ENCODE measurements at regions not wholly inside any gene's neighbourhood (a gene's known extent, or its start where the extent isn't known, plus 50 kb on each side); places are given as distances from the start of the nearest gene placed in this dataset.

DNA sequence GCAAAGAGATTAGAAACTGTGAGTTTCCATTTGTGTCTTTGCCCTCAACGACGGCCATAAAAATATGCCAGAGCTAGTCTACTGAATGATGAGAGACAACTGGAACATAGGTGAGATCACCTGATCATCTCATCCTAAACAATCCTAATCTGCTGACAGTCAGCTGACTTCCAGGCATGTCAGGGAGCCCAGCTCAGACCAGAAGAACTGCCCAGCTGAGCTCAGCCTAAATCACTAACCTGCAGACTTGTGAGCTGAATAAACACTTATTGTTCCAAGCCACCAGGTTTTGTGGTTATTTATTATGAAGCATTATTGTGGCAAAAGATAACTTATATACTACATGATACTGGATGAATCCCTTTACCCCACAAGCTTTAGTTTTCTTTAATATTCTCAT is 118.9 kb upstream of the PLEKHG7 start:
- TF ChIP-seq, protein P1, sequence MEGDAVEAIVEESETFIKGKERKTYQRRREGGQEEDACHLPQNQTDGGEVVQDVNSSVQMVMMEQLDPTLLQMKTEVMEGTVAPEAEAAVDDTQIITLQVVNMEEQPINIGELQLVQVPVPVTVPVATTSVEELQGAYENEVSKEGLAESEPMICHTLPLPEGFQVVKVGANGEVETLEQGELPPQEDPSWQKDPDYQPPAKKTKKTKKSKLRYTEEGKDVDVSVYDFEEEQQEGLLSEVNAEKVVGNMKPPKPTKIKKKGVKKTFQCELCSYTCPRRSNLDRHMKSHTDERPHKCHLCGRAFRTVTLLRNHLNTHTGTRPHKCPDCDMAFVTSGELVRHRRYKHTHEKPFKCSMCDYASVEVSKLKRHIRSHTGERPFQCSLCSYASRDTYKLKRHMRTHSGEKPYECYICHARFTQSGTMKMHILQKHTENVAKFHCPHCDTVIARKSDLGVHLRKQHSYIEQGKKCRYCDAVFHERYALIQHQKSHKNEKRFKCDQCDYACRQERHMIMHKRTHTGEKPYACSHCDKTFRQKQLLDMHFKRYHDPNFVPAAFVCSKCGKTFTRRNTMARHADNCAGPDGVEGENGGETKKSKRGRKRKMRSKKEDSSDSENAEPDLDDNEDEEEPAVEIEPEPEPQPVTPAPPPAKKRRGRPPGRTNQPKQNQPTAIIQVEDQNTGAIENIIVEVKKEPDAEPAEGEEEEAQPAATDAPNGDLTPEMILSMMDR (IDR thresholded peaks at IDR 0.05) = no peak
- TF ChIP-seq POLR2A (IDR thresholded peaks at IDR 0.05) = no peak

Measured in thyroid gland (tissue), 4 donors.